GM12878 (cell line): ENCODE measurements at regions not wholly inside any gene's neighbourhood (a gene's known extent, or its start where the extent isn't known, plus 50 kb on each side); places are given as distances from the start of the nearest gene placed in this dataset.

Experiments
- ATAC-seq: fragments of 200-7000 bp; cut with Tn5 transposase; 3 replicates; pipeline ENCODE4 v1.9.1; 2020; ENCODE audit warnings: mild to moderate bottlenecking, moderate library complexity
- BruUV-seq: library from RNA; stranded (reverse); fragments of 400-500 nt; replicated peaks from 2 replicates; lab custom pipeline; 2021; lab: Mats Ljungman, UMichigan
- CTCF ChIA-PET: fragments of 300-600 bp; sonication (Branson Sonifier 250); formaldehyde crosslinking; extraction: SDS; loops from one replicate; lab custom pipeline; 2021; ENCODE audit warnings: inconsistent platforms; lab: Yijun Ruan, JAX
- POLR2A ChIA-PET: fragments of 350-600 bp; formaldehyde crosslinking; extraction: SDS; loops from one replicate; lab custom pipeline; 2021; ENCODE audit warnings: inconsistent platforms; lab: Charles Lee
- RAD21 ChIA-PET: fragments of 300-600 bp; sonication (Branson Sonifier 250); formaldehyde crosslinking; loops from one replicate; lab custom pipeline; 2023; ENCODE audit warnings: antibody characterized with exemption; ENCODE audit not compliant: unreplicated experiment; lab: Charles Lee
- SMC1A ChIA-PET: fragments of 300-600 bp; sonication (Branson Sonifier 250); formaldehyde crosslinking; loops from one replicate; lab custom pipeline; 2023; ENCODE audit not compliant: unreplicated experiment, uncharacterized antibody; lab: Charles Lee
- DNase-seq: peaks from one replicate; pipeline ENCODE4 v3.0.0-alpha.2; 2011; ENCODE audit warnings: low read depth, low spot score
- FAIRE-seq: peaks from 3 replicates; lab custom pipeline; 2011; peaks lifted over from hg19 to GRCh38; lab: Jason Lieb, UNC
- H2AFZ ChIP-seq: 2 replicates; pipeline ENCODE4 v1.6.0; 2011; ENCODE audit warnings: low read depth, low read length, control low read depth; ENCODE audit not compliant: control insufficient read depth
- H3K27ac ChIP-seq: 2 replicates; pipeline ENCODE4 v1.5.1; 2011; ENCODE audit warnings: control low read depth; ENCODE audit not compliant: control insufficient read depth, insufficient read depth
- H3K27me3 ChIP-seq, 2 experiments: replicated peaks in 1 of 2; 2 replicates each; pipeline versions ENCODE4 v1.6.0 to v1.6.1; 2011; ENCODE audit warnings: low read length in 1 of 2; ENCODE audit not compliant: control insufficient read depth in 2 of 2, insufficient read depth in 2 of 2
- H3K36me3 ChIP-seq, 2 experiments: 2 replicates each; pipeline ENCODE4 v1.5.1; 2011; ENCODE audit warnings: low read length in 1 of 2; ENCODE audit not compliant: control insufficient read depth in 2 of 2, insufficient read depth in 2 of 2
- H3K4me1 ChIP-seq: 2 replicates; pipeline ENCODE4 v1.6.1; 2011; ENCODE audit warnings: mild to moderate bottlenecking, low read length, moderate library complexity, mixed read lengths; ENCODE audit not compliant: control insufficient read depth, insufficient read depth
- H3K4me2 ChIP-seq: 2 replicates; pipeline ENCODE4 v1.6.0; 2011; ENCODE audit warnings: control low read depth; ENCODE audit not compliant: control insufficient read depth, insufficient read depth
- H3K4me3 ChIP-seq: fragments of 200-600 bp; sonication (generic); 2 replicates; pipeline ENCODE4 v1.5.1; 2016
- H3K79me2 ChIP-seq: 2 replicates; pipeline ENCODE4 v1.6.0; 2011; ENCODE audit warnings: low read length; ENCODE audit not compliant: control insufficient read depth, insufficient read depth
- H3K9ac ChIP-seq: 2 replicates; pipeline ENCODE4 v1.8.0; 2011; ENCODE audit warnings: low read length, control low read depth, mixed read lengths; ENCODE audit not compliant: control insufficient read depth, insufficient read depth
- H3K9me3 ChIP-seq: replicated peaks from 3 replicates; pipeline ENCODE4 v1.5.1; 2011; ENCODE audit warnings: mild to moderate bottlenecking, low read length; ENCODE audit not compliant: control insufficient read depth, insufficient read depth
- H4K20me1 ChIP-seq: 2 replicates; pipeline ENCODE4 v1.6.0; 2011; ENCODE audit not compliant: control insufficient read depth, insufficient read depth
- MXI1 ChIP-seq: fragments of 150-350 bp; IDR thresholded peaks from 2 replicates; pipeline ENCODE4 v1.6.1; 2011; ENCODE audit warnings: low read depth, mild to moderate bottlenecking, inconsistent platforms, low read length, improper control_type of control experiment
- RUNX3 ChIP-seq: IDR thresholded peaks from 2 replicates; pipeline ENCODE4 v1.6.1; 2012; ENCODE audit warnings: low read length, inconsistent platforms
- SREBF2 ChIP-seq: IDR thresholded peaks from 2 replicates; pipeline ENCODE4 v1.6.1; 2012; ENCODE audit warnings: mild to moderate bottlenecking, low read length
- TBL1XR1 ChIP-seq: IDR thresholded peaks from 2 replicates; pipeline ENCODE4 v1.6.1; 2012; ENCODE audit warnings: low read depth, low read length, improper control_type of control experiment
- ZBED1 ChIP-seq: IDR thresholded peaks from 2 replicates; pipeline ENCODE4 v1.6.1; 2016; ENCODE audit warnings: borderline replicate concordance
- WGBS: methylation state at CpG from one replicate; pipeline ENCODE4 v1.1.6; 2016; ENCODE audit warnings: low lambda C conversion rate; ENCODE audit not compliant: insufficient replicate concordance, insufficient coverage; ENCODE audit errors: missing lambda C conversion rate; 5-methylcytosine and 5-hydroxymethylcytosine counted together
- in situ Hi-C: fragments of 300-500 bp; cut with MboI; formaldehyde crosslinking; loops from 9 replicates; pipeline ENCODE4 v1.14.3; 2018; ENCODE audit warnings: mixed read lengths
- intact Hi-C: fragments of 100-400 bp; cut with micrococcal nuclease; formaldehyde crosslinking; loops from one replicate; pipeline ENCODE4 v1.14.2; 2022; ENCODE audit not compliant: unreplicated experiment
- TF ChIP-seq, protein P1 (sequence below): fragments of 150-350 bp; IDR thresholded peaks from 2 replicates; pipeline ENCODE4 v1.6.1; 2014; ENCODE audit warnings: mild to moderate bottlenecking, low read depth, low read length
- TF ChIP-seq, protein P2 (sequence below): fragments of 450-650 bp; IDR thresholded peaks from 2 replicates; pipeline ENCODE4 v1.6.1; 2017; ENCODE audit warnings: low read depth, mild to moderate bottlenecking, moderate library complexity
- TF ChIP-seq, protein P3 (sequence below): fragments of 450-650 bp; IDR thresholded peaks from 2 replicates; pipeline ENCODE4 v1.6.1; 2016; ENCODE audit warnings: mild to moderate bottlenecking, moderate library complexity, borderline replicate concordance
- TF ChIP-seq, protein P4 (sequence below): IDR thresholded peaks from 2 replicates; pipeline ENCODE4 v1.6.1; 2011; ENCODE audit warnings: low read depth, mild to moderate bottlenecking, low read length, moderate library complexity, borderline replicate concordance; ENCODE audit errors: extremely low read depth
- TF ChIP-seq, protein P5 (sequence below): fragments of 450-650 bp; formaldehyde crosslinking; IDR thresholded peaks from 2 replicates; pipeline ENCODE4 v1.4.0; 2022; ENCODE audit warnings: mild to moderate bottlenecking, moderate library complexity
- TF ChIP-seq, protein P6 (sequence below): IDR thresholded peaks from 2 replicates; pipeline ENCODE4 v1.6.1; 2011; ENCODE audit warnings: borderline replicate concordance, low read depth, mild to moderate bottlenecking, moderate library complexity, mixed read lengths, low read length; ENCODE audit not compliant: insufficient read depth; ENCODE audit errors: extremely low read length

DNA sequence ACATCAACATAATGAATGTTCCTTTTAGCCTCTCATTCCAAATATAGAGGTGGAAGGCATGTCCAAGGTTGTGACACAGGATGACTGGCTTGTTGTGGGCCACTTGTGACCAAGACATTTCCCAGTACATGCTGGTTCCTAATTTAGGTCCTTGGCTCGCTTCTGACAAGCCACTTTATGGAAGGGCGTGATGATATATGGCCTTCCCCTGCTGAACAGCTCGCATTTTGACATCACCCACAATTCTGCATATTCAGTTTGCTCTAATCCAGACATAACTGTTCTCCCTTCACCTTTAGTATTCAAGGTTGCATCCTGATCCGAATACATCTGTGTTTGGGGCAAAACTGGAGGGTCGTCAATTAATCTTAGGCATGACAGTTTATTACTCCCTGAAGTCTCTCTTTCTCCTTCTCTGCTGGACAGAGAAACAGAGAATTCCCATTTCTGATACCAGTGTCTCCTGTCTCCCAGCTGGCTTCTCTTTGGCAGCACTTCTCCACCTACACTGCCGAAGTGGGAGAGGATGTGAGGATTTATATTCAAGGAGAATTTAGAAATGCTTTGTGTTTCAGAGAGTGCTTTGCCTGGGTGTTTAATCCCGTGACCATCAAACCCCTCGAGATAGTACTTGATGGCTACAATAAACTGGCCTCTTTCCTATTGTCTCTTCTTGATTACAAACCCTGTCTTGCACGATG lies 815.5 kb upstream of the RBFOX1 start:
- ChIA-PET CTCF (no interaction called here), SMC1A (no interaction called here), RAD21 (no interaction called here), POLR2A (no interaction called here)
- no peak overlapping the region for H3K27ac ChIP-seq
- no peak overlapping the region for H3K4me3 ChIP-seq
- no peaks in the 10 kb centered on the region for H4K20me1 ChIP-seq
- H3K27me3 ChIP-seq = no peaks in the 10 kb centered on the region
- ATAC-seq (no peak), DNase-seq (no peak), FAIRE-seq (no peak)
- H3K4me2 ChIP-seq = no peak overlapping the region
- H3K9me3 ChIP-seq = no peaks in the 10 kb centered on the region
- in situ Hi-C loops (no loop called here), intact Hi-C loops (no loop called here)
- WGBS = 6% methylated on average over 9 of the region's 9 CpGs
- no peak overlapping the region for H3K9ac ChIP-seq
- no peaks in the 10 kb centered on the region for H3K36me3 ChIP-seq
- H3K79me2 ChIP-seq = no peaks in the 10 kb centered on the region
- BruUV-seq = no TSS peak
- no peaks in the 10 kb centered on the region for H3K4me1 ChIP-seq
- no peak overlapping the region for H2AFZ ChIP-seq
- TF ChIP-seq TBL1XR1 = no peak
- TF ChIP-seq, protein P1, sequence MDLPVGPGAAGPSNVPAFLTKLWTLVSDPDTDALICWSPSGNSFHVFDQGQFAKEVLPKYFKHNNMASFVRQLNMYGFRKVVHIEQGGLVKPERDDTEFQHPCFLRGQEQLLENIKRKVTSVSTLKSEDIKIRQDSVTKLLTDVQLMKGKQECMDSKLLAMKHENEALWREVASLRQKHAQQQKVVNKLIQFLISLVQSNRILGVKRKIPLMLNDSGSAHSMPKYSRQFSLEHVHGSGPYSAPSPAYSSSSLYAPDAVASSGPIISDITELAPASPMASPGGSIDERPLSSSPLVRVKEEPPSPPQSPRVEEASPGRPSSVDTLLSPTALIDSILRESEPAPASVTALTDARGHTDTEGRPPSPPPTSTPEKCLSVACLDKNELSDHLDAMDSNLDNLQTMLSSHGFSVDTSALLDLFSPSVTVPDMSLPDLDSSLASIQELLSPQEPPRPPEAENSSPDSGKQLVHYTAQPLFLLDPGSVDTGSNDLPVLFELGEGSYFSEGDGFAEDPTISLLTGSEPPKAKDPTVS = no peak
- no peak for TF ChIP-seq MXI1
- no peak for TF ChIP-seq RUNX3
- TF ChIP-seq, protein P2, sequence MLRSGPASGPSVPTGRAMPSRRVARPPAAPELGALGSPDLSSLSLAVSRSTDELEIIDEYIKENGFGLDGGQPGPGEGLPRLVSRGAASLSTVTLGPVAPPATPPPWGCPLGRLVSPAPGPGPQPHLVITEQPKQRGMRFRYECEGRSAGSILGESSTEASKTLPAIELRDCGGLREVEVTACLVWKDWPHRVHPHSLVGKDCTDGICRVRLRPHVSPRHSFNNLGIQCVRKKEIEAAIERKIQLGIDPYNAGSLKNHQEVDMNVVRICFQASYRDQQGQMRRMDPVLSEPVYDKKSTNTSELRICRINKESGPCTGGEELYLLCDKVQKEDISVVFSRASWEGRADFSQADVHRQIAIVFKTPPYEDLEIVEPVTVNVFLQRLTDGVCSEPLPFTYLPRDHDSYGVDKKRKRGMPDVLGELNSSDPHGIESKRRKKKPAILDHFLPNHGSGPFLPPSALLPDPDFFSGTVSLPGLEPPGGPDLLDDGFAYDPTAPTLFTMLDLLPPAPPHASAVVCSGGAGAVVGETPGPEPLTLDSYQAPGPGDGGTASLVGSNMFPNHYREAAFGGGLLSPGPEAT = no peak
- TF ChIP-seq, protein P3, sequence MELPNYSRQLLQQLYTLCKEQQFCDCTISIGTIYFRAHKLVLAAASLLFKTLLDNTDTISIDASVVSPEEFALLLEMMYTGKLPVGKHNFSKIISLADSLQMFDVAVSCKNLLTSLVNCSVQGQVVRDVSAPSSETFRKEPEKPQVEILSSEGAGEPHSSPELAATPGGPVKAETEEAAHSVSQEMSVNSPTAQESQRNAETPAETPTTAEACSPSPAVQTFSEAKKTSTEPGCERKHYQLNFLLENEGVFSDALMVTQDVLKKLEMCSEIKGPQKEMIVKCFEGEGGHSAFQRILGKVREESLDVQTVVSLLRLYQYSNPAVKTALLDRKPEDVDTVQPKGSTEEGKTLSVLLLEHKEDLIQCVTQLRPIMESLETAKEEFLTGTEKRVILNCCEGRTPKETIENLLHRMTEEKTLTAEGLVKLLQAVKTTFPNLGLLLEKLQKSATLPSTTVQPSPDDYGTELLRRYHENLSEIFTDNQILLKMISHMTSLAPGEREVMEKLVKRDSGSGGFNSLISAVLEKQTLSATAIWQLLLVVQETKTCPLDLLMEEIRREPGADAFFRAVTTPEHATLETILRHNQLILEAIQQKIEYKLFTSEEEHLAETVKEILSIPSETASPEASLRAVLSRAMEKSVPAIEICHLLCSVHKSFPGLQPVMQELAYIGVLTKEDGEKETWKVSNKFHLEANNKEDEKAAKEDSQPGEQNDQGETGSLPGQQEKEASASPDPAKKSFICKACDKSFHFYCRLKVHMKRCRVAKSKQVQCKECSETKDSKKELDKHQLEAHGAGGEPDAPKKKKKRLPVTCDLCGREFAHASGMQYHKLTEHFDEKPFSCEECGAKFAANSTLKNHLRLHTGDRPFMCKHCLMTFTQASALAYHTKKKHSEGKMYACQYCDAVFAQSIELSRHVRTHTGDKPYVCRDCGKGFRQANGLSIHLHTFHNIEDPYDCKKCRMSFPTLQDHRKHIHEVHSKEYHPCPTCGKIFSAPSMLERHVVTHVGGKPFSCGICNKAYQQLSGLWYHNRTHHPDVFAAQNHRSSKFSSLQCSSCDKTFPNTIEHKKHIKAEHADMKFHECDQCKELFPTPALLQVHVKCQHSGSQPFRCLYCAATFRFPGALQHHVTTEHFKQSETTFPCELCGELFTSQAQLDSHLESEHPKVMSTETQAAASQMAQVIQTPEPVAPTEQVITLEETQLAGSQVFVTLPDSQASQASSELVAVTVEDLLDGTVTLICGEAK = no peak
- TF ChIP-seq, protein P4, sequence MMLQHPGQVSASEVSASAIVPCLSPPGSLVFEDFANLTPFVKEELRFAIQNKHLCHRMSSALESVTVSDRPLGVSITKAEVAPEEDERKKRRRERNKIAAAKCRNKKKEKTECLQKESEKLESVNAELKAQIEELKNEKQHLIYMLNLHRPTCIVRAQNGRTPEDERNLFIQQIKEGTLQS = no peak
- no peak for TF ChIP-seq SREBF2
- TF ChIP-seq, protein P5, sequence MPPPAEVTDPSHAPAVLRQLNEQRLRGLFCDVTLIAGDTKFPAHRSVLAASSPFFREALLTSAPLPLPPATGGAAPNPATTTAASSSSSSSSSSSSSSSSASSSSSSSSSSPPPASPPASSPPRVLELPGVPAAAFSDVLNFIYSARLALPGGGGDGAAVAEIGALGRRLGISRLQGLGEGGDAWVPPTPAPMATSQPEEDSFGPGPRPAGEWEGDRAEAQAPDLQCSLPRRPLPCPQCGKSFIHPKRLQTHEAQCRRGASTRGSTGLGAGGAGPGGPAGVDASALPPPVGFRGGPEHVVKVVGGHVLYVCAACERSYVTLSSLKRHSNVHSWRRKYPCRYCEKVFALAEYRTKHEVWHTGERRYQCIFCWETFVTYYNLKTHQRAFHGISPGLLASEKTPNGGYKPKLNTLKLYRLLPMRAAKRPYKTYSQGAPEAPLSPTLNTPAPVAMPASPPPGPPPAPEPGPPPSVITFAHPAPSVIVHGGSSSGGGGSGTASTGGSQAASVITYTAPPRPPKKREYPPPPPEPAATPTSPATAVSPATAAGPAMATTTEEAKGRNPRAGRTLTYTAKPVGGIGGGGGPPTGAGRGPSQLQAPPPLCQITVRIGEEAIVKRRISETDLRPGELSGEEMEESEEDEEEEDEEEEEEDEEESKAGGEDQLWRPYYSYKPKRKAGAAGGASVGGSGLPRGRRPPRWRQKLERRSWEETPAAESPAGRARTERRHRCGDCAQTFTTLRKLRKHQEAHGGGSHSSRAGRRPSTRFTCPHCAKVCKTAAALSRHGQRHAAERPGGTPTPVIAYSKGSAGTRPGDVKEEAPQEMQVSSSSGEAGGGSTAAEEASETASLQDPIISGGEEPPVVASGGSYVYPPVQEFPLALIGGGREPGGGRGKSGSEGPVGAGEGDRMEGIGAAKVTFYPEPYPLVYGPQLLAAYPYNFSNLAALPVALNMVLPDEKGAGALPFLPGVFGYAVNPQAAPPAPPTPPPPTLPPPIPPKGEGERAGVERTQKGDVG (CRISPR knock-in tag) = no peak
- TF ChIP-seq, protein P6, sequence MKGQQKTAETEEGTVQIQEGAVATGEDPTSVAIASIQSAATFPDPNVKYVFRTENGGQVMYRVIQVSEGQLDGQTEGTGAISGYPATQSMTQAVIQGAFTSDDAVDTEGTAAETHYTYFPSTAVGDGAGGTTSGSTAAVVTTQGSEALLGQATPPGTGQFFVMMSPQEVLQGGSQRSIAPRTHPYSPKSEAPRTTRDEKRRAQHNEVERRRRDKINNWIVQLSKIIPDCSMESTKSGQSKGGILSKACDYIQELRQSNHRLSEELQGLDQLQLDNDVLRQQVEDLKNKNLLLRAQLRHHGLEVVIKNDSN = no peak
- no peak for TF ChIP-seq ZBED1
